ENCODE measurements at regions not wholly inside any gene's neighbourhood (a gene's known extent, or its start where the extent isn't known, plus 50 kb on each side); places are given as distances from the start of the nearest gene placed in this dataset.

- ATAC-seq (no peak), DNase-seq (ENCODE audit: low read depth, low spot score) (no peak)
- Histone ChIP-seq H3K27ac (ENCODE audit: low read length) (no peak overlapping the region), H3K4me1 (ENCODE audit: control insufficient read depth, insufficient read depth, low read length) (no peaks in the 10 kb centered on the region), H3K36me3 (ENCODE audit: control insufficient read depth, insufficient read depth, low read length) (no peaks in the 10 kb centered on the region), H3K4me3 (ENCODE audit: low read depth in 2 of 2, low read length in 2 of 2) (no peak overlapping the region), H3K27me3 (ENCODE audit: control insufficient read depth, insufficient read depth, low read length) (no peaks in the 10 kb centered on the region), H3K9me3 (ENCODE audit: control insufficient read depth, insufficient read depth, low read depth, low read length) (no peaks in the 10 kb centered on the region)
- CTCF ChIA-PET = no interaction called here
- in situ Hi-C loops (cut with HindIII; ENCODE audit: low pct_unique_long_range_greater_than_20kb, low sequenced_read_pairs) = no loop called here
- BruUV-seq (replicated peaks) = no TSS peak
- POLR2A ChIA-PET = no interaction called here
- no peak for TF ChIP-seq POLR2AphosphoS5 (IDR thresholded peaks at IDR 0.05; ENCODE audit: low read depth, low read length)
- TF ChIP-seq TCF7L2 (IDR thresholded peaks at IDR 0.05; ENCODE audit: low read depth, low read length) = no peak
- no peak for TF ChIP-seq SIN3A (IDR thresholded peaks at IDR 0.05; ENCODE audit: borderline replicate concordance, insufficient read depth, low read depth, low read length)
- no peak for TF ChIP-seq CTCF (IDR thresholded peaks at IDR 0.05)
- no peak for TF ChIP-seq REST (IDR thresholded peaks at IDR 0.05; ENCODE audit: insufficient read depth in 1 of 2, low read depth in 2 of 2, low read length in 1 of 2)
- intact Hi-C loops (cut with micrococcal nuclease; ENCODE audit: unreplicated experiment) = no loop called here
Observed at GRCh38 chr7:42673951-42674350, 237.9 kb downstream of the C7orf25 start.

GRCh38 chr7:42672339-42672999 lies 239.4 kb downstream of the C7orf25 start:
- Histone ChIP-seq H3K9me3 (ENCODE audit: control insufficient read depth, insufficient read depth, low read depth, low read length) (0 out of 2 replicates have a peak, but pooled peaks cover 3% of the 10 kb centered on the region), H3K4me1 (ENCODE audit: control insufficient read depth, insufficient read depth, low read length) (no peaks in the 10 kb centered on the region), H3K27ac (ENCODE audit: low read length) (no peak overlapping the region), H3K4me3 (ENCODE audit: low read depth in 2 of 2, low read length in 2 of 2) (no peak overlapping the region), H3K27me3 (ENCODE audit: control insufficient read depth, insufficient read depth, low read length) (no peaks in the 10 kb centered on the region), H3K36me3 (ENCODE audit: control insufficient read depth, insufficient read depth, low read length) (no peaks in the 10 kb centered on the region)
- ATAC-seq (no peak), DNase-seq (ENCODE audit: low read depth, low spot score) (no peak)
- CTCF ChIA-PET = no interaction called here
- intact Hi-C loops (cut with micrococcal nuclease; ENCODE audit: unreplicated experiment) (no loop called here), in situ Hi-C loops (cut with HindIII; ENCODE audit: low pct_unique_long_range_greater_than_20kb, low sequenced_read_pairs) (no loop called here)
- BruUV-seq (replicated peaks) = no TSS peak
- POLR2A ChIA-PET = no interaction called here
- no peak for TF ChIP-seq CTCF (IDR thresholded peaks at IDR 0.05)
- TF ChIP-seq POLR2AphosphoS5 (IDR thresholded peaks at IDR 0.05; ENCODE audit: low read depth, low read length) = no peak
- TF ChIP-seq SIN3A (IDR thresholded peaks at IDR 0.05; ENCODE audit: borderline replicate concordance, insufficient read depth, low read depth, low read length) = no peak
